Type B pancreatic cell (in vitro differentiated cells): ENCODE measurements at regions not wholly inside any gene's neighbourhood (a gene's known extent, or its start where the extent isn't known, plus 50 kb on each side); places are given as distances from the start of the nearest gene placed in this dataset.
A peak's percentile ranks its signal among the peaks of the same experiment; 100 is the strongest.
"Not testable (repeated sequence)": the region's sequence is repeated elsewhere in the genome, so short reads cannot be mapped to it uniquely, and the experiment has no call there.

Experiments
- DNase-seq: peaks from one replicate; pipeline ENCODE4 v3.0.0; 2021; ENCODE audit warnings: mixed read lengths; ENCODE audit not compliant: unreplicated experiment; ENCODE audit errors: extremely low spot score
- H3K27ac Mint-ChIP-seq: 2 replicates; pipeline ENCODE4 v1.8.0; 2021; ENCODE audit warnings: mild to moderate bottlenecking, mixed read lengths
- H3K27me3 Mint-ChIP-seq: 2 replicates; pipeline ENCODE4 v1.8.0; 2021; ENCODE audit warnings: mixed read lengths
- H3K36me3 Mint-ChIP-seq: 2 replicates; pipeline ENCODE4 v1.8.0; 2021; ENCODE audit warnings: mixed read lengths
- H3K4me1 Mint-ChIP-seq: one replicate; pipeline ENCODE4 v1.8.0; 2021; ENCODE audit warnings: mixed read lengths; ENCODE audit not compliant: unreplicated experiment
- H3K4me3 Mint-ChIP-seq: 2 replicates; pipeline ENCODE4 v1.8.0; 2021; ENCODE audit warnings: mild to moderate bottlenecking, mixed read lengths
- H3K9me3 Mint-ChIP-seq: 2 replicates; pipeline ENCODE4 v1.8.0; 2021; ENCODE audit warnings: mixed read lengths
- CTCF ChIP-seq: fragments of 200-600 bp; sonication (generic); conservative IDR thresholded peaks from 2 replicates; pipeline ENCODE4 v1.5.0; 2021; ENCODE audit warnings: antibody characterized with exemption, mild to moderate bottlenecking

DNA sequence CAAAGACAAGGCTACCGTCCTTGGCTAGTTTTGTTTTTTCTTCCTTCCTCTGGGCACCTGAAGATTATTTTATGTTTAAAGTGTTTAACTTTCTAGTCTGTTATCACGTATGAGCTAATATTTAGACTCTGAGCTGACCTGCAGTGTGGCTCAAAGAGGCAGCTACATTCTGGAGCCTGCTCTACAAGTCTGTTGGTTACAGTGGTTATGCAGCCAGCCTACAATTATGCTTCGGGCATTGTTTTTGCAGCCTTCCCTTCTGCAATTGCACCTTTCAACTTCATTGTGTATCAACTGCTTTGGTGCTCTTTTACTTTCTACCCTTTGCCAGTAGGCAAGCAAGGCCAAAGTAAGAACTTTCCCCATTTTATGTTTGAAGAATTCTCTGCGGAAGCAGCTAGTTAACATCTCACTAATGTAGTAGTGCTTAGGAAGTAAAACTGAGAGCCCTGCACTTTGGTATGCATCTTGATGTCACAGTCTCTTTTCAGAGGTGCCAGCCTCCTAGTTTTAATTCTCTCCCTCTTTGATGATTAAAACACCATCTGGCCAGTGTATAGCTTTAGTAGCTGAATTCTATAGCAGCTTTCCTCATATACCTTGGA, 322.1 kb downstream of the FAM170A start:
- Mint-ChIP-seq H3K36me3 (no peaks in the 10 kb centered on the region), H3K4me1 (no peaks in the 10 kb centered on the region), H3K27ac (no peak overlapping the region), H3K9me3 (peaks cover 4% of the 10 kb centered on the region), H3K4me3 (peak overlapping the region; percentile 12), H3K27me3 (no peaks in the 10 kb centered on the region)
- no peak for DNase-seq
- TF ChIP-seq CTCF: no peak

- Mint-ChIP-seq H3K4me1 (no peaks in the 10 kb centered on the region), H3K27me3 (no peaks in the 10 kb centered on the region), H3K36me3 (no peaks in the 10 kb centered on the region), H3K27ac (no peak overlapping the region), H3K9me3 (no peaks in the 10 kb centered on the region), H3K4me3 (no peak overlapping the region)
- no peak for DNase-seq
- TF ChIP-seq CTCF: no peak
Observed at GRCh38 chr5:119953474-119953873, 324.1 kb downstream of the FAM170A start.

- no peak overlapping the region for H3K27ac Mint-ChIP-seq
Observed at GRCh38 chr5:119954106-119954505, 324.7 kb downstream of the FAM170A start.

DNA sequence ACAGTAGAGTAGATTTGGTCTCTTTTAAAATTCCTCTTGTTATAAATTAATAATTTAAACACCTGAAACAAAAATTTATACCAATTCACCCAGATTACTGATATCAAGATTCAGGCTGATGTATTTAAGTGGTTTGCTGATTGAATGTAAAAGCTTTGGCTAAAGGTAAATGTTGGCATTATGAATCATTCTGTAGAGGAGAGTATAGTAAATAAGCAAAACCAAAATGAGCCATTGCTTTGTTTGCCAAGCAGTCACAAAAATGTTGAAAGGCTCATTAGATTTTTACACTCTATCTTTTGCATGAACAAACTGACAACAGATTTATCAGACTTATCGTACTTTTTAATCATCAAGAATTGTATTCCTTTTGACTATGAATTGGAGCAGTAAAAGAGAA, 332.6 kb downstream of the FAM170A start:
- H3K4me1 Mint-ChIP-seq: no peaks in the 10 kb centered on the region
- H3K27ac Mint-ChIP-seq: no peak overlapping the region
- H3K4me3 Mint-ChIP-seq: no peak overlapping the region
- no peaks in the 10 kb centered on the region for H3K36me3 Mint-ChIP-seq
- H3K9me3 Mint-ChIP-seq: no peaks in the 10 kb centered on the region
- no peak for TF ChIP-seq CTCF
- H3K27me3 Mint-ChIP-seq: no peaks in the 10 kb centered on the region
- DNase-seq: no peak

More at GRCh38 chr5:119954106-119954505, 324.7 kb downstream of the FAM170A start:
- H3K4me1 Mint-ChIP-seq: no peaks in the 10 kb centered on the region
- H3K27me3 Mint-ChIP-seq: no peaks in the 10 kb centered on the region
- H3K4me3 Mint-ChIP-seq: no peak overlapping the region
- H3K36me3 Mint-ChIP-seq: no peaks in the 10 kb centered on the region
- no peak for TF ChIP-seq CTCF
- H3K9me3 Mint-ChIP-seq: no peaks in the 10 kb centered on the region
- no peak for DNase-seq

GRCh38 chr5:119966028-119966427, 336.7 kb downstream of the FAM170A start:
- no peaks in the 10 kb centered on the region for H3K9me3 Mint-ChIP-seq
- no peak for DNase-seq
- no peak for TF ChIP-seq CTCF
- H3K27ac Mint-ChIP-seq: no peak overlapping the region
- H3K27me3 Mint-ChIP-seq: no peaks in the 10 kb centered on the region
- peaks cover 4% of the 10 kb centered on the region for H3K36me3 Mint-ChIP-seq
- H3K4me1 Mint-ChIP-seq: no peaks in the 10 kb centered on the region
- H3K4me3 Mint-ChIP-seq: no peak overlapping the region

DNA sequence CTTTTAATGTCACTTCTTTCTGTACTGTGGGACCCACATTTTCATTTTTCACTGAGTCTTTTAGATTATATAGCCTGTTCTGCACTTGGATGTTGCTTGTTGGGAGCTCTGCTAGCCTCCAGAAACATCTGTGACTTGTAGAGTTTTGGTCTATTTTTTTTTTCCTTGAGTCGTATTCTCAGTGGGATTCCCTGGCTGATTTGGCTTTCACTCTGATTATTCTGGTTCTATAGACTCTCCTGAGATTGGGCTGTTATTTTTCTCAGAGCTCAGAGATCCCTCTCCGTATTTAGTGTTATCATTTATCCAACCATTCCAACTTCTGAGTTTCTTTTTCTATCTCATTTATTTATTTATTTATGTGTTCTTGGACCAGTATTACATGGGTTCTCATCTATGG, 339.3 kb downstream of the FAM170A start:
- Mint-ChIP-seq H3K27ac (no peak overlapping the region), H3K9me3 (no peaks in the 10 kb centered on the region), H3K27me3 (no peaks in the 10 kb centered on the region), H3K4me1 (no peaks in the 10 kb centered on the region), H3K36me3 (peaks cover 4% of the 10 kb centered on the region), H3K4me3 (no peak overlapping the region)
- no peak for DNase-seq
- TF ChIP-seq CTCF: no peak

- not testable (repeated sequence) for DNase-seq, H3K4me3 Mint-ChIP-seq, H3K27me3 Mint-ChIP-seq, H3K36me3 Mint-ChIP-seq, H3K4me1 Mint-ChIP-seq, H3K27ac Mint-ChIP-seq
- peaks cover 12% of the 10 kb centered on the region for H3K9me3 Mint-ChIP-seq
Observed at GRCh38 chr5:119987077-119987476, 357.7 kb downstream of the FAM170A start.
